BE2C (cell line): ENCODE measurements at regions not wholly inside any gene's neighbourhood (a gene's known extent, or its start where the extent isn't known, plus 50 kb on each side); places are given as distances from the start of the nearest gene placed in this dataset.

ENCODE experiments used
- DNase-seq: peaks from one replicate; pipeline ENCODE4 v3.0.0-alpha.2; 2020
- H3K27me3 ChIP-seq: fragments of 250-450 bp; sonication (Bioruptor Pico); 2 replicates; pipeline ENCODE4 v1.5.1; 2020; ENCODE audit warnings: mild to moderate bottlenecking
- H3K36me3 ChIP-seq: fragments of 250-450 bp; sonication (Bioruptor Pico); 2 replicates; pipeline ENCODE4 v1.5.1; 2020; ENCODE audit warnings: mild to moderate bottlenecking
- H3K4me1 ChIP-seq: fragments of 250-450 bp; sonication (Bioruptor Pico); 2 replicates; pipeline ENCODE4 v1.5.1; 2020
- H3K4me3 ChIP-seq: 2 replicates; pipeline ENCODE4 v1.5.1; 2011; ENCODE audit warnings: low read depth, low read length
- H3K9me3 ChIP-seq: fragments of 250-450 bp; sonication (Bioruptor Pico); 2 replicates; pipeline ENCODE4 v1.5.1; 2020
- CTCF ChIP-seq: IDR thresholded peaks from 2 replicates; pipeline ENCODE4 v1.5.1; 2012; ENCODE audit warnings: mild to moderate bottlenecking, low read depth, low read length

DNA sequence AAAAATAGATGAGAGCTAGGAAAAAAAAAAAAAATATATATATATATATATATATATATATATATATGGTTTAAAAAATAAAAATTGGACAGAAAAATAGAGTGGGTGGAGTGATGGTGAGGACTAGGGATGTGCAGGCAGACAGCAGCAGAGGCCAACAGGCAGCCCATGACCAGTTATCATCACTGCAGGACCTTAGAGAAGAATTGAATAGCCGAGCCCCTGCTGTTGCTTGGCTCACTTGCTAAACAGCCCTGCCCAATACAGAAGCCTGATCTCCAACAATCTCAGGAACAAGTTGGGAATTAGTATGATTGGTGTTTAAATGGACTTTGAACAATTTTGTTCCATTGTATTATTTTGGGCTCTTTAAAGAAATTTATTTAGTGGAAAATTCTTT, 967.5 kb upstream of the PIK3C3 start:
- H3K4me3 ChIP-seq: no peak overlapping the region
- H3K4me1 ChIP-seq: no peaks in the 10 kb centered on the region
- no peaks in the 10 kb centered on the region for H3K9me3 ChIP-seq
- TF ChIP-seq CTCF: no peak
- H3K36me3 ChIP-seq: no peaks in the 10 kb centered on the region
- DNase-seq: no peak
- H3K27me3 ChIP-seq: no peaks in the 10 kb centered on the region

DNA sequence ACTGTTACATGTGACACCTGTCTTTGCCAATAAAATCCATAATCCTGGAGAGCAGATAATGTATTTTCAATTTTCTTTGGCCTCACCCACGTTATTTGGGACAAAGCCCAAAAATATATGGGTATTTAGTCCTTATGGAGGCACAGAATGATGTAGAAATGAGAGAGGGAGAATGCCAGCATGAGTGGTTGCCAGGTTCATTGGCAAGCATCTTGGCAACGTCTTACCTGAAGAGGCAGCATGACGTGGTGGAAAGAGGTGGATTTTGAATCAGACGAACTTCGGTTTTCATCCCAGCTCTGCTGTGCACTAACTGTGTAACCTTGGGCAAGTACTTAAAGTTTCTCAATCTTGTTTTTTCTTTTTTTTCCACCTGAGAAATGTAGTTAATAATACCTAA, 969.6 kb upstream of the PIK3C3 start:
- Histone ChIP-seq H3K36me3 (no peaks in the 10 kb centered on the region), H3K4me1 (no peaks in the 10 kb centered on the region), H3K27me3 (no peaks in the 10 kb centered on the region), H3K4me3 (no peak overlapping the region), H3K9me3 (no peaks in the 10 kb centered on the region)
- no peak for DNase-seq
- no peak for TF ChIP-seq CTCF

GRCh38 chr18:40984856-40985255, 970.2 kb upstream of the PIK3C3 start:
- Histone ChIP-seq H3K36me3 (no peaks in the 10 kb centered on the region), H3K27me3 (no peaks in the 10 kb centered on the region), H3K4me3 (no peak overlapping the region), H3K9me3 (no peaks in the 10 kb centered on the region), H3K4me1 (no peaks in the 10 kb centered on the region)
- DNase-seq: no peak
- no peak for TF ChIP-seq CTCF

DNA sequence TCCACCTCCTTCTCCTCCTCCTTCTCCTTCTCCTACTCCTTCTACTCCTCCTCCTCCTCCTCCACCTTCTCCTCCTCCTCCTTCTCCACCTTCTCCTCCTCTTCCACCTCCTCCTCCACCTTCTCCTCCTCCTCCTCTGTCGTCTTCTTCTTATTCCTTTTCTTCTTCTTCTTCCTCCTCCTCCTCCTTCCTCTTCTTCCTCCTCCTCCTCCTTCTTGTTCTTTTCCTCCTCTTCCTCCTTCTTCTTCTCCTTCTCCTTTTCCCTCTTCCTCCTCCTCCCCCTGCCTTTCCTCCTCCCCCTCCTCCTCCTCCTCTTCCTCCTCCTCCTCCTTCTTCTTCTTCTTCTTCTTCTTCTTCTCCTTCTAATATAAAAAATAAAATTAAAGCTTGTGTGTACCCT, 971.2 kb upstream of the PIK3C3 start:
- Histone ChIP-seq H3K27me3 (no peaks in the 10 kb centered on the region), H3K36me3 (no peaks in the 10 kb centered on the region), H3K9me3 (no peaks in the 10 kb centered on the region), H3K4me1 (no peaks in the 10 kb centered on the region), H3K4me3 (no peak overlapping the region)
- DNase-seq: no peak
- TF ChIP-seq CTCF: no peak

GRCh38 chr18:40980171-40980570, 974.9 kb upstream of the PIK3C3 start:
- Histone ChIP-seq H3K4me1 (no peaks in the 10 kb centered on the region), H3K27me3 (no peaks in the 10 kb centered on the region), H3K9me3 (no peaks in the 10 kb centered on the region), H3K4me3 (no peak overlapping the region), H3K36me3 (no peaks in the 10 kb centered on the region)
- TF ChIP-seq CTCF: no peak
- no peak for DNase-seq

GRCh38 chr18:40976050-40976449, 979.0 kb upstream of the PIK3C3 start:
- no peak for DNase-seq
- H3K9me3 ChIP-seq: no peaks in the 10 kb centered on the region
- no peaks in the 10 kb centered on the region for H3K36me3 ChIP-seq
- no peaks in the 10 kb centered on the region for H3K27me3 ChIP-seq
- H3K4me1 ChIP-seq: no peaks in the 10 kb centered on the region
- no peak for TF ChIP-seq CTCF
- no peak overlapping the region for H3K4me3 ChIP-seq
